GM19463 (cell line): ENCODE measurements at regions not wholly inside any gene's neighbourhood (a gene's known extent, or its start where the extent isn't known, plus 50 kb on each side); places are given as distances from the start of the nearest gene placed in this dataset.
"Not testable (repeated sequence)": the region's sequence is repeated elsewhere in the genome, so short reads cannot be mapped to it uniquely, and the experiment has no call there.

Source experiments
- ATAC-seq: cut with Tn5 transposase; IDR thresholded peaks from one replicate; pipeline ENCODE4 v1.9.1; 2021; ENCODE audit warnings: mild to moderate bottlenecking, moderate library complexity; ENCODE audit not compliant: unreplicated experiment

- ATAC-seq: no peak
Measured at GRCh38 chr3:15903164-15903563, 105.4 kb upstream of the ANKRD28 start.

- no peak for ATAC-seq
Measured at GRCh38 chr3:15903759-15904720, 106.3 kb upstream of the ANKRD28 start.

GRCh38 chr3:15905041-15905440 lies 107.3 kb upstream of the ANKRD28 start:
- no peak for ATAC-seq

- ATAC-seq: not testable (repeated sequence)
Measured at GRCh38 chr3:15907403-15907802, 109.6 kb upstream of the ANKRD28 start.

GRCh38 chr3:15918988-15919387 lies 121.2 kb upstream of the ANKRD28 start:
- no peak for ATAC-seq

- ATAC-seq: no peak
Measured at GRCh38 chr3:15919971-15920370, 122.2 kb upstream of the ANKRD28 start.

GRCh38 chr3:15923640-15924405 lies 126.0 kb upstream of the ANKRD28 start:
- no peak for ATAC-seq

- ATAC-seq: no peak
Measured at GRCh38 chr3:15924914-15925313, 127.1 kb upstream of the ANKRD28 start.

GRCh38 chr3:15926871-15927270 lies 129.1 kb upstream of the ANKRD28 start:
- ATAC-seq: no peak

- ATAC-seq: no peak
Measured at GRCh38 chr3:15927969-15928368, 130.2 kb upstream of the ANKRD28 start.

- no peak for ATAC-seq
Measured at GRCh38 chr3:15929944-15930571, 132.3 kb upstream of the ANKRD28 start.

- ATAC-seq: no peak
Measured at GRCh38 chr3:15932348-15933300, 134.8 kb upstream of the ANKRD28 start.

- ATAC-seq: no peak
Measured at GRCh38 chr3:15933439-15934139, 135.8 kb upstream of the ANKRD28 start.

GRCh38 chr3:15934389-15935195 lies 136.8 kb upstream of the ANKRD28 start:
- no peak for ATAC-seq

GRCh38 chr3:15936312-15936711 lies 138.5 kb upstream of the ANKRD28 start:
- no peak for ATAC-seq

GRCh38 chr3:15940641-15941040 lies 142.9 kb upstream of the ANKRD28 start:
- no peak for ATAC-seq

- not testable (repeated sequence) for ATAC-seq
Measured at GRCh38 chr3:15941457-15941856, 143.7 kb upstream of the ANKRD28 start.

GRCh38 chr3:15941958-15942357 lies 144.2 kb upstream of the ANKRD28 start:
- no peak for ATAC-seq

- ATAC-seq: no peak
Measured at GRCh38 chr3:15942462-15942861, 144.7 kb upstream of the ANKRD28 start.
